Left renal cortex interstitium (tissue), 4 donors: ENCODE measurements at regions not wholly inside any gene's neighbourhood (a gene's known extent, or its start where the extent isn't known, plus 50 kb on each side); places are given as distances from the start of the nearest gene placed in this dataset.

Source experiments
- DNase-seq, 4 donors: peaks; one replicate each; pipeline ENCODE4 v3.0.0-alpha.2; 2013; ENCODE audit warnings: low read depth in 4 of 4, low spot score in 2 of 4, missing footprints in 1 of 4

DNA sequence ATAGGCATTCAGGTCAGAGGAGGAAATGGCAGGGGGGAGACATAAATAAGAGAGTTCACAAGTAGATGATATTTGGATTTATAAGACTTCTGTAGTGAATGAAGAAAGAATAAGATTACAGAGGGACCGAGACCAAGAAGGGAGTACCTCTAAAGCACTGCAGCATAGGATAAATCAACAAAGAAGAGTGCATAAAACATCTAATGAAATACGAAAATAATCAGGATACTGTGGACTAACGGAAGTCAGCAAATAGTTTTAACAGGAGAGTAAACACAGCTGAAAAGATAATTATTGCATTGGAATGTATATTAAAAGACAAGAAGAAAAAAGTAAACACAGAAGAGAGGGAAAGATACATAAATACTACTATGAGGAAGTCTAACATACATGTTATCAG is 921.9 kb upstream of the PRMT6 start:
- no peak for DNase-seq

DNA sequence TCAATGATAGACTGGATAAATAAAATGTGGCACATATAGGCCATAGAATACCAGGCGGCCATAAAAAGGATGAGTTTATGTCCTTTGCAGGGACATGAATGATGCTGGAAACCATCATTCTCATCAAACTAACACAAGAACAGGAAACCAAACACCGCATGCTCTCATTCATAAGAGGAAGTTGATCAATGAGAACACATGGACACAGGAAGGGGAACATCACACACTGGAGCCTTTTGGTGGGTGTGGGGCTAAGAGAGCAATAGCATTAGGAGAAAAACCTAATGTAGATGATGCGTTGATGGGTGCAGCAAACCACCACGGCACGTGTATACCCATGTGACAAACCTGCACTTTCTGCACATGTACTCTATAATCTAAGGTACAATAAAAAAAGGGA is 883.4 kb upstream of the PRMT6 start:
- DNase-seq: no peak

DNA sequence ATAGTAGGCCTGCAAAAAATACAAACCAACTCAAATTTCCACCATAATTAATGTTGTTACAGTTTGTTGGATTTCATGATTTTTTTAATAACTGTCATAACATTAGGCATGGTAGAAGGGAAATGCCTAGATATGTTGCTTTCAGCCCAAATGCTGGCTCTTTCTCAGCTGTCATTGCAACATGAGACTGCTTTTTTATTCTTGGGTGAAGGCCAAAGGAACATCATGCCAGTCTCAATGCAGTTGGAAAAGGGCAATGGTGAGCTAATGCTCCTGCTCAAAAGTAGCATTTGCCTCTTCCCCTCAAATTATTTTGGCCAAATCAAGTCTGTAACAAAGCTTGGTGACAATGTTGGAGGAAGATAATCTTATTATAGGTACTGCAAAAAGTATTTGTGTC is 877.7 kb upstream of the PRMT6 start:
- DNase-seq: no peak

DNA sequence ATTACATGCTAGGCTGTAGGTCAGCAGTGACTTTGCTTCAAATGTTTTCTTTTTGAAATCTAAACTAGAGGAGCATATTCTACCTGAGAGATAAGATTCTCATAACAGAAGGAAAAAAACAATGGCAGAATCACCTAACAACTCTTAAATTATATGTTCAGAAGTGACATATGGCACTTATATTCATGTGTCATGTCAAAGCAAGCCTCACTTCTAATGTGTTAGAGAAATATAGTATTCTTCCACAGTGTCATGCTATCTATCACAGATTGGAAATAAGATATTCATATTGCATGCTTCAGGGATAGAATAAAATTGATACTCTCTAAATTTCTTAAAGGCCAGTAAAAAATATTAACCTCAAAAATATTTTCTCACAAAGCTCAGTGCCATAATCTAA is 874.6 kb upstream of the PRMT6 start:
- DNase-seq: no peak

DNA sequence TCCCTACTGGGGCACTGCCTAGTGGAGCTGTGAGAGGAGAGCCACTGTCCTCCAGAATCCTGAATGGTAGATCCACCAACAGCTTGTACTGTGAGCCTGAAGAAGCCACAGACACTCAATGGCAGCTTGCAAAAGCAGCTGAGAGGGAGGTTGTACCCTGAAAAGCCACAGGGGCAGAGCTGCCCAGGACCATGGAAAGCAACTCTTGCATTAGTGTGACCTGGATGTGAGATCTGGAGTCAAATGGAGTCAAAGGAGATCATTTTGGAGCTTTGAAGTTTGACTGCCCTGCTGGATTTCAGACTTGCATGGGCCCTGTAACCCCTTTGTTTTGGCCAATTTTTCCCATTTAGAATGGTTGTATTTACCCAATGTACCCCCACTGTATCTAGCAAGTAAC is 871.4 kb upstream of the PRMT6 start:
- no peak for DNase-seq

DNA sequence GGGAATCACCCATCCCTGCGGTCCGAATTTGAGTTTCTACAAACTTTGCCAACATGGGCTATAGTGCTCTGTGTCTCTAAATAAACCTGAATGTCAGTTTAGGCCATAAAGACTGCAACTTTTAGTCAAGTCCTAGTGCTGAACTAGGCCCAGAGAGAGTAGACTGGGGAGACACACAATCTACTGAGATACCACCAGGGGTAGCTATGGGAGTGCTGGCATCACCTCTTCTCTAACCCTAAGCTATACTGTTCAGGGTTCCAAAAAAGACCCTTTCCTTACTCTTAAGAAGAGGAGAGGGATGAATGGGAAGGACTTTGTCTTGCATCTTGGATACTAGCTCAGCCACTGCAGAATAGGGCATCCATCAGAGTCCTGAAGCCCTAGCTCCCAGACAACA is 866.7 kb upstream of the PRMT6 start:
- no peak for DNase-seq

DNA sequence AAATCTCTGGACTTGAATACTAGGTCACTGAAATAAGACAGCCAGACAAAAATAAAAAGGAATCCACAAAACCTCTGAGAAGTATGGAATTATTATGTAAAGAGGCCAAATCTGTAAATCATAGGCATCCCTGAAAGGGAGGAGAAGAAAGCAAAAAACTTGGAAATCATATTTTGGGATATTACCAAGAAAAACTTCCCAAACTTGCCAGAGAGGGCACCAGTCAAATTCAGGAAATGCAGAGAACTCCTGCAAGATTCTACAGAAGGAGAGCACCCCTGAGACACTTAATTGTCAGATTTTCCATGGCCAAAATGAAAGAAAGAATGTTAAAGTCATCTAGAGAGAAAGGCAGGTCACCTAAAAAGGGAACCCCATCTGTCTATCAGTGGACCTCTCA is 862.3 kb upstream of the PRMT6 start:
- no peak for DNase-seq

DNA sequence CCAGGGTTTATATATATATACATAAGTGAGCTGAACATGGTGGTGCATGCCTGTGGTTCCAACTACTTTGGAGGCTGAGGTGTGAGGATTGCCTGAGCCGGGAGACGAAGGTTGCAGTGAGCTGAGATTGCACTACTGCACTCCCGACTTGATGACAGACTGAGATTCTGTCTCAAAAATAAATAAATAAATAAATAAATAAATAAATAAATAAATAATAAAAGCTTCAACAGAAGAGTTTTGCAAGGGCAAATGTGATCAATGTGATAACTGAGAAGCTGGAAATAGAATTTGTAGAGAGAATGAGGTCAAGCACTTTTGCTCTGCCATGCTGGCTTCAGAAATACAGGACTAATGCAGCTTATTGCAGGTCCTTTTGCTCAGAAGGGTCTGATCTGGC is 855.8 kb upstream of the PRMT6 start:
- no peak for DNase-seq

DNA sequence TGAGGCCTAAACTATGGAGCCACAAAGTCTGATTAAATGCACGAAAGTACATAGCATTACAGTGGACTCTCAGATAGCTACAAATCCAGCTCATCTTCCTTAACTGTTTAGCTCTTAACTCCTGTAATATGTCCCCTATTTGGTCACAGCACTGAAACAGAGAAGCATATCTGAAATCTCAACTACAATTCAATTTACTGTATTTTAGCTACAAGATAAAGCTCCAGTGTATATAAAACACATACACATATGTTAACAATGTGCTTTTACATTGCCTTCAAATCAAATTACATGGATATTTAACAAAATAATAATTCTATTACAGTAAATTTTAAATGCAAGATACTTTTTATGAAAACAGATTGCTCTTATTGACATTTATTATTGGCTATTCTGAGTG is 849.3 kb upstream of the PRMT6 start:
- no peak for DNase-seq

DNA sequence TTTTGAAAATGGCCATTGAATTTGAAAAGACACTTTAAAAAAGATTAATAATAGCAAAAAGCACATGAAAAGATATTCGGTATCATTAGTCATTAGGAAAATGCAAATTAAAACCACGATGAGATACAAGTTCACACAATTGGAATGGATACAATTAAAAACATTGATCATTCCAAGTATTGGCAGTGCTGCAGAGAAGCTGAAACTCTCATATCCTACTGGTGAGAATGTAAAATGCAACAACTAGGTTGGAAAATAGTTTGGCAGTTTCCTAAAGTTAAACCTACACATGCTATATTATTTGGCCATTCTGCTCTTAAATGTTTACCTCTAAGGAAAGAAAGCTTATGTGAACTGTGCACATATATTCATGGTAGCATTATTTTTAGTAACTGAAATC is 838.7 kb upstream of the PRMT6 start:
- DNase-seq: no peak

DNA sequence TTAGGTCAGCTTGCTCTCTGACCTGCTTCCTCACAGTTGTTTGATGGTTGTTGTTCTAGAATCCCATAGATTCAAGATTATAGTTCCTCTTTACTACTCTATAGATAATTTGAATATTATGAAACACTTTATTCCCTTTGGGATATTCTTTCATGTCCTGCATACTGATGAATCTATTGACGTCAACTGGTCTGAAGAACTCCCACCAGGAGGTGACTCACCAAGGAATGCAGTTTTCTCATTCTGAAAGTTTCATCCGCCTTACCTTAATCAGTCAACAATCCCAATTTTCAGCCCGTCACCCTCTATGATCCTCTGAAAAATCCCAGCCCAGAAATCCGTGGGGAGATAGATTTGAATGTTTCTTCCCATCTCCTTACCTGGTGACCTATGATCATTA is 834.1 kb upstream of the PRMT6 start:
- no peak for DNase-seq

DNA sequence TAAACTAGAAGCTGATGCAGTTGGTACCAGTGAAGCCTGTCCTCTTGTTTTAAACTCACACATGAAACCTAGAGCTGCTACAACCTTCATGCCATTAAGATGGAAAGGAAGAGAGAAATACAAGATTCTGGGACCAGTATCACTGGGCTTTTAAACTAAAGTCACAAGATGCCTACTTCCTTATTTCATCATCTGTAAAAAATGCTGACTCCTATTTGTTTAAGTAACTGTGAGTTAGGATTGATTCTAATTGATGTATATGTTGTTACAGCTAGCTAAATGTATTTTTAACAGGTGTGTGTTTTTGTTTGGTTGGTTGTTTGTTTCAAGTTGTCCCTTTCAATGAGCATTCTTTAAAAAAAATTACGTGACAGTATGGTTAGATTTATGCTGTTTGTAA is 833.3 kb upstream of the PRMT6 start:
- DNase-seq: no peak

DNA sequence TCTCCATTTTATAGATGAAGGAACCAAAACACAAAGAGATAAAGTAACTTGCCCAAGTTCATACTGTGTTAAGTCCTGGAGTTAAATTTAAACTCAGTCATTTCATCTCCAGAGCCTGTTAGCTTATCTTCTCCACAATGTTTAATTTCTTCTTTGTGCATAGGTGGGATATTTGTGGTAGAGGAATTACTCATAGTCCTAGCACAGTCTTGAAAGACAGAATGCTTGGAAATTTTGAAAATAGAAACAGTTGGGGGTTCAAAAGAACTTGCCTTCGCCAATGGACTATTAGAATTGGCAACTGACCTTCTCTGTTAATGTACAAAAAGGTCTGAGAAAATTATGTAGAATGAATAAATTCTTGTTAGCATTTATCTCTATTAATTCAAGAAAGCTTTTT is 832.0 kb upstream of the PRMT6 start:
- no peak for DNase-seq

DNA sequence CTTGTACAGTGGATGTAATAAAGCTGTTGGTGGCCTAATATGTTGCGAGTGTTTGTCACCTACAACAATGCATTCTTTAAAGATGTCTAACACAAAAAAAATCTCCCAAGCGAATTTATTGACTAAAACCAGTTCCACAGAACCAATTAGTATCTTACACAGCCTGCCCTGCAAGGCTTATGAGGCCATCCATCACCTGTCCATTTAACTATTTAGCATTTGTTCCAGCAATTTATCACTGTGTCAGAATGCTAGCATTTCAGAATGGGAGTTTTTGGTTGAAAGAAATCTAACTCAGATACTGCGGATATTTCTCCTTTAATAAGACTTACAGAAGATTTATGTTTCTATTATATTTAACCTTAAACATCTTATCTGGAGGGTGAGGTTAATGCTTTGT is 831.1 kb upstream of the PRMT6 start:
- no peak for DNase-seq

DNA sequence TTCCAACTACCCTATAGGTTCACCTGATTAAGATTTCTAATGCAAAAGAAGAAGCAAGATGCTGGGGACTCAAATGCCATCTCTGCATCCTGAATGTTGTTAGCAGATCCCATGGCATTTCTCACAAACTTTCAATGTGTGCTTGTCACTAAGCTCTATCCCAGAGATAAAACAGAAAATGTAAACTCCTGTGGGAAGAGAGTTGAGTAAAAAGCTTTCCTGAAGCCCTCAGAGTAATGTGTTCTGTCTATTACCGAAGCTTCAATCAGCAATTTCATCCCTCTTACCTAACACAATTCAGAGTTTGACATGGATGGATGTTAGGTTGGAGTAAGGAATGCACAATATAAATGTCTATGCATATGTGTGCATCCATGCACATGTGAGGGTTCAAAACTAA is 829.9 kb upstream of the PRMT6 start:
- DNase-seq: no peak

DNA sequence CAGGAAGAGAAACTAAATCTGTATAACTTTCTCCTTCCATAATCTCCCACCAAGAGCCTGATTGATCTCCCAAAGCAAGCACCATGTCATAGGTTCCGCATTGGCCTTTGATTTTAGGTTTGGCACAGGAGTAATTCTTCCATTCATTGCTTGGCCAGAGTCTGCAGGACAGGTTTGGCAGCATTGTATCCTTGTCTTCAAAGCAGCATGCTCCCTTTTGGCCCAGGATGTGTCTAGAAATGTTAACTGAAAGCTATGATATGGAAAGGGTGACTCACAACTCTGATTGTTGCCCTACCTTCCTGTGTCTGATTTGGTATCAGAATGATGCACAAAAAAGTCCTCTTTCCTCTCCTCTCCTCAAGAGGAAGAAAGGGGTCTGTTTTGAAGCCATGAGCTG is 824.3 kb upstream of the PRMT6 start:
- no peak for DNase-seq

DNA sequence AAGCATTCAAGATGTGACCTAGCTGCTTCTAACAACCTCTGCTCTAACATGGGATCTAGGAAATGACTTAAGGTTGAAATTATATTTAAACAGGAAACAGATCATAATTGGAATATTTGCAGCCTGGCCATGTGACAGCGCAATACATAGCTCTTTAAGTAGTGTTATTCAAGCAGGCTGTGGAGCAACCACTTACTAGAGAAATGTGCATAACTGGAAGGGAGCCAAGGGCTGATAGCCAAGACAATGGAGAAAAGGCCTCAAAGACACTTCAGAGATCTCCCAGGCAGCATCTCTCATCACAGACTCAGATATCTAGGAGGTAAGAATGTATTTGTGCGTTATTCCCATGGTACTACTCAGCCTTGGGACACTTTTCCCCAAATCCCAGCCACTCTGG is 823.0 kb upstream of the PRMT6 start:
- no peak for DNase-seq

DNA sequence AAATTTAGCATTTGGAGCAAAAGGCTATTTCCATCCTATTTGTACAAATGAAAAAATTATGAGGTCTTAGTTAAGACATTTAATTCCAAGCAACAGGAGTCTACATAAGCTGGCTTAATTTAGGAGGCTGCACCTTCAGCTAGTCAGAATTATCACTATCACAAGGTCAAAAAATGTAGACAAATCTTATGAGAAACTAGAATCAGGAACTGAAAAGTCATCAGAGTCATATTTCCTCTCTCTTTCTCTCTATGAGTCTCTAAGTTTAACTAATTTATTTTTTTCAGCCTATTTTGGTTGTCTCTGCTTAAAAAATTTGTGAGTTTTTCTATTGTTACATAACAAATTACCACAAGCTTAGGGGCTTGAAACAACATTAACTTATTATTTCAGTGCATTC is 807.1 kb upstream of the PRMT6 start:
- DNase-seq: no peak

DNA sequence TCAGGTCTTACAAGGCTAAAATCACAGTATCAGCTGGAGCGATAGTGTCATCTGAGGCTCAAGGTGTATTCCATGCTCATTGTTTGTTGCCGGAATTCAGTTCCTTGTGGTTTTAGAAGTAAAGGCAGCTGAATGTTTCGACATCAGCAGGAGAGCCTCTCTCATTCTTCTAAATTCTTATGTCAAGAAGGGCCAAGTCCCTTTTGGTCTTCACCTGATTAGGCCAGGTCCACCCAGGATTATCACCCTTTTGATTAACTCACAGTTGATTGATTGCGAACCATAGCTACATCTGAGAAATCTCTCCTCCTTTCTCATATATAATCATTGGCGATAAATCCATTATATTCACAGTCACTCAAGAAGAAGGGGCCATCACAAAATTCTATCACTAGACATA is 806.7 kb upstream of the PRMT6 start:
- DNase-seq: no peak

DNA sequence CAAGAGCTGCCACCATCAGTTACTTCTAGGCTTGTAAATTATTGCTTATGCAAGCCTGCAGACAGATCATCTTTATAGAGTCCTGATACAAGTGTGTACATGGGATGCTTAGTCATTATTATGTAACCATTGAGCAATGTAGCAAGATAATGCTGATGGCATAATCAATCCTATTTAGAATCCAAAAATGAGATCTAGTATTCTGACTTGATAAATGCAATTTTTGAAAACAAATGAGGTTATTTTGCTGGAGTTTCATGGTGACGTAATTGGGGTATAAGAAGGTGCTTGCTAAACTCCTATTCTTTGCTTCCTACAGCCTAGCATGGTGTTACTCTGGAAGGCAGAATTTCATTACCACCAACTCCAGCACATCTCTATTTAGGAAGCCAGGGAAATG is 801.7 kb upstream of the PRMT6 start:
- no peak for DNase-seq

DNA sequence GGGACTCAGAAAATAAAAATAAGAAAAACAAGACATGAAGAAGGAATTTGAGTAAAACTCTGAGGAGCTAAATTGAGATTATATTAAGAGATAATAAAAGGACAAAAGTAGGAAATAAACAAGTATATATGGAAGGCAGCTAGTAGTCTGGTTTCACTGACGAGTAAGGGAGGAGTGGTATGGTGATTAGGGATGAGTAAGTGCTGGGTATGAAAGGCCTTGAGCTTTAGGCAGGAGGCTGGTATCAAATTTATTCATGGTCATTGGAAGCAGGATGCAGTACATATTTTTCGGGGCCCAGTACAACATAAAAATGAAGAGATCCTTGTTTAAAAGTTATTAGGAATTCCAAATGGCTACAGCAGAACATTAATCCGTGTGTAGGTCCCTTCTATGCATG is 789.7 kb upstream of the PRMT6 start:
- DNase-seq: no peak

DNA sequence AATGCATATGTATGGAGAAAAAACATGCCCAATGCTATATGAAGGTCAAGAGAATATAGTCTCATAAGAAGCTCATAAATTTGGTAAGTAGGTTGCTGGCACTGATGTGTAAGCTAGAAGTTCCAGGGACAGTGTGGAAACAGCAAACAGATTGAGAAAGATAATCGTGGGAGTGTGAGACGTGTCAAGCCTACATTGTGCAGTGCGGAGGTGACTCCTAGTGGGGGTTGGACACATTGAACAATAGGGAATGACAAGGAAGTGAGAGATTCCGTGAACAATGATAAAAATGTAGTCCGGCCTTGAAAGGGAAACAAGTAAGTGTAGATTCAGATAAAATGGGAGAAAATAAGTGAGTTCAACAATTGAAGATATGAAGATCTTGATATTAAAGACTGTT is 788.4 kb upstream of the PRMT6 start:
- no peak for DNase-seq

DNA sequence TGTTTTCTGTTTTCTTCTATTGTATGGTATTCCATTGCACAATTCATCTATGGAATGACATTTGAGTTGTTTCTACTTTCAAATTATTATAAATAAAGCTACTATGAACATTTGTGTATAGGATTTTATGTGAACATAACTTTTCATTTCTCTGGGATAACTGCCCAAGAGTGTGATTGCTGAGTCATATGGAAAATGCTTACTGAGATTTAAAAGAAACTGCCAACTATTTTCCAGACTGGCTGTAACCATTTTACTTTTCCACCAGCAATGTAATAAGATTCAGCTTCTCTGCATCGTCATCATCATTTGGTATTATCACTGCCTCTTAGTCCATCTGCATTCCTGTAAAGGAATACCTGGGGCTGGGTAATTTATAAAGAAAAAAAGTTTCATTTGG is 779.6 kb upstream of the PRMT6 start:
- DNase-seq: no peak

DNA sequence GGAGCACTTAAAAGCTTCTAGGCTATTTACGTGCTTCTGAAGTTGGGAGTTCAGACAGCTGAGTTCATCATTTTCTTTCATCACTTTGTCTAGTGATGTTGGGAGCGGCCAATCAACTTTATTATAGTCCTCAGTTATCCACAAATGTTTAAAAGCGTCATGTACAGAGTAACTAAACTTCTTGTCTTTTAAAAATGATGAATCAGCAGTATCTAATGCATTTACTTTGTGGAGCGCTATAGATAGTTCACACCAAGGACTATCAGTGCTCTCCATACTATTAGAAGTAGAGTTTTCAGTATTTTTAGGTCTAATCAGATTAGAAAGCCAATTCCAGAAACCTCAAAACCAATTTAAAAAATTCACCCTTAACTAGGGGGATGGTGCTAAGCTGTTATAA is 778.7 kb upstream of the PRMT6 start:
- DNase-seq: no peak
